ENCODE measurements at regions not wholly inside any gene's neighbourhood (a gene's known extent, or its start where the extent isn't known, plus 50 kb on each side); places are given as distances from the start of the nearest gene placed in this dataset.
A peak's percentile ranks its signal among the peaks of the same experiment; 100 is the strongest.

DNA sequence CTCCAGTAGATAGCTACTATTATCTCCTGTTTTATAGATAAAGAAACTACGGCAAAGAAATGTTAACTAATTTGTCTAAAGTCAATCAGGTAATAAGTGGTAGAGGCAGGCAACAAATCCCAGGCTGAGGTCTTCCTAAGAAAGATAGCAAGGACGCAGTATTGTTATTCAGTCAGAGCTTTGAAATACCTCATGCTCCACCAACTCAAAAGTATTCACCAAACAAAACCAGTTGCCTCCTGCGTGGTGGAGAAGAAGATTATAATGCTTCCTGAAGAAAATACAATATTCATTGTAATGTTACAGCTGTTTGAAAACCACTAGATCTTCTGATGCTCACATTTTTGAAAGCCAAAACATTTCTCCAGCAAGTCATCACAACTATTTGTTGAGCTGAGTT is 138.2 kb upstream of the CNTN4 start:
- Histone ChIP-seq H3K27ac (ENCODE audit: low read depth in 1 of 2, low read length in 2 of 2) (no peak overlapping the region), H3K36me3 (replicated peaks in 1 of 2; ENCODE audit: control insufficient read depth in 1 of 2, insufficient read depth in 2 of 2, low read length in 2 of 2) (no peaks in the 10 kb centered on the region), H3K4me2 (replicated peaks; ENCODE audit: extremely low read depth, low read length, poor library complexity, severe bottlenecking) (no peak overlapping the region), H3K4me1 (ENCODE audit: control insufficient read depth in 1 of 2, insufficient read depth in 2 of 2, low read length in 2 of 2) (no peaks in the 10 kb centered on the region), H3K79me2 (ENCODE audit: insufficient read depth, low read length) (no peaks in the 10 kb centered on the region), H3K27me3 (ENCODE audit: control insufficient read depth in 2 of 2, insufficient read depth in 2 of 2, low read length in 2 of 2) (no peaks in the 10 kb centered on the region), H3K4me3 (replicated peaks in 1 of 3; ENCODE audit: low read depth in 2 of 3, low read length in 3 of 3) (no peak overlapping the region), H3K9ac (ENCODE audit: insufficient read depth, low read length, poor library complexity, severe bottlenecking) (no peak overlapping the region), H3K9me3 (replicated peaks in 1 of 2; ENCODE audit: control insufficient read depth in 1 of 2, insufficient read depth in 1 of 2, low read length in 2 of 2) (peaks cover 4 to 8% of the 10 kb centered on the region in 2 donors), H2AFZ (ENCODE audit: insufficient read depth, low read depth, low read length, poor library complexity, severe bottlenecking) (no peak overlapping the region), H4K20me1 (ENCODE audit: insufficient read depth, low read length) (no peaks in the 10 kb centered on the region)
- Mint-ChIP-seq H3K27ac (no peak overlapping the region), H3K4me3 (no peak overlapping the region), H3K27me3 (ENCODE audit: low read depth in 3 of 3) (no peaks in the 10 kb centered on the region), H3K9me3 (peaks cover 2 to 9% (median 6%) of the 10 kb centered on the region in 7 donors), H3K36me3 (no peaks in the 10 kb centered on the region), H3K4me1 (no peaks in the 10 kb centered on the region)
- WGBS (ENCODE audit: insufficient coverage): no CpG with 5 or more reads among the region's 3 CpGs
- TF ChIP-seq, protein P1, sequence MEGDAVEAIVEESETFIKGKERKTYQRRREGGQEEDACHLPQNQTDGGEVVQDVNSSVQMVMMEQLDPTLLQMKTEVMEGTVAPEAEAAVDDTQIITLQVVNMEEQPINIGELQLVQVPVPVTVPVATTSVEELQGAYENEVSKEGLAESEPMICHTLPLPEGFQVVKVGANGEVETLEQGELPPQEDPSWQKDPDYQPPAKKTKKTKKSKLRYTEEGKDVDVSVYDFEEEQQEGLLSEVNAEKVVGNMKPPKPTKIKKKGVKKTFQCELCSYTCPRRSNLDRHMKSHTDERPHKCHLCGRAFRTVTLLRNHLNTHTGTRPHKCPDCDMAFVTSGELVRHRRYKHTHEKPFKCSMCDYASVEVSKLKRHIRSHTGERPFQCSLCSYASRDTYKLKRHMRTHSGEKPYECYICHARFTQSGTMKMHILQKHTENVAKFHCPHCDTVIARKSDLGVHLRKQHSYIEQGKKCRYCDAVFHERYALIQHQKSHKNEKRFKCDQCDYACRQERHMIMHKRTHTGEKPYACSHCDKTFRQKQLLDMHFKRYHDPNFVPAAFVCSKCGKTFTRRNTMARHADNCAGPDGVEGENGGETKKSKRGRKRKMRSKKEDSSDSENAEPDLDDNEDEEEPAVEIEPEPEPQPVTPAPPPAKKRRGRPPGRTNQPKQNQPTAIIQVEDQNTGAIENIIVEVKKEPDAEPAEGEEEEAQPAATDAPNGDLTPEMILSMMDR (IDR thresholded peaks at IDR 0.05): no peak
- no peak for DNase-seq
- intact Hi-C loops (cut with micrococcal nuclease): no loop called here

DNA sequence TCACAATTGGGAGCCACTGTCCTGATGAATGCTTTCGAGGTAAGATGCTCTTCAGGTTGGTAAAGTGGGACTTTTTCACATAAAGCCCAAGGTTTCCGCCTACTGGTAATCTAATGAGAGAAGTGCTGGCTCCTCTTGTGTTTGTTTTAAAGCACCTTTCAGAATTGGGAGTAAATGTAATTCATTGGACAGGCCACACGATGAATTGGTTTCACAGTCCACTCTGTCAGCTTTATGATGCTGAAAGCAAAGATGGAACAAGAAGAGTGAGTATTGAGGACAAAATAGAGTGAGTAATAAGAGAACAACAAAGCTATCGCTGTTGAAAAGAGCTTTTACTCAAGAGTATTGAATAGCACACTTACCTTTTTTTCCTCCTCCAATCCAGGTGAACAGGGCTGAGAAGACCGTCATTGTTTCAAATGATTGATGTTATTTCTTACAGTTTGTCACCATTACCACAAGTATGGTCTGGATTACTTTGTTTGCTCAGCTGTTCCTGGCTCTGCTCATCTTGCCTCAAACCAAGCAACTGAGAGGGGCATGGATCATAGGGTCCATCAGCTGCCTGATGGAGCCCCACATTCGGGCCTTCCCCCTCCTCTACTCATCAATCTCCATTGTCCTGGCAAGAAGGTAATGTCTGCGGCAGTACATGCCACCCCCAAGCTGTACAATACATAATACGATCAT is 136.1 kb upstream of the CNTN4 start:
- DNase-seq: no peak
- Histone ChIP-seq H3K4me2 (replicated peaks; ENCODE audit: extremely low read depth, low read length, poor library complexity, severe bottlenecking) (no peak overlapping the region), H3K4me3 (replicated peaks in 1 of 3; ENCODE audit: low read depth in 2 of 3, low read length in 3 of 3) (no peak overlapping the region), H2AFZ (ENCODE audit: insufficient read depth, low read depth, low read length, poor library complexity, severe bottlenecking) (no peak overlapping the region), H3K79me2 (ENCODE audit: insufficient read depth, low read length) (no peaks in the 10 kb centered on the region), H4K20me1 (ENCODE audit: insufficient read depth, low read length) (no peaks in the 10 kb centered on the region), H3K9ac (ENCODE audit: insufficient read depth, low read length, poor library complexity, severe bottlenecking) (no peak overlapping the region), H3K36me3 (replicated peaks in 1 of 2; ENCODE audit: control insufficient read depth in 1 of 2, insufficient read depth in 2 of 2, low read length in 2 of 2) (no peaks in the 10 kb centered on the region), H3K27me3 (ENCODE audit: control insufficient read depth in 2 of 2, insufficient read depth in 2 of 2, low read length in 2 of 2) (no peaks in the 10 kb centered on the region), H3K27ac (ENCODE audit: low read depth in 1 of 2, low read length in 2 of 2) (no peak overlapping the region), H3K4me1 (ENCODE audit: control insufficient read depth in 1 of 2, insufficient read depth in 2 of 2, low read length in 2 of 2) (no peaks in the 10 kb centered on the region), H3K9me3 (replicated peaks in 1 of 2; ENCODE audit: control insufficient read depth in 1 of 2, insufficient read depth in 1 of 2, low read length in 2 of 2) (peaks cover 0 to 8% of the 10 kb centered on the region in 2 donors)
- TF ChIP-seq, protein P1 (IDR thresholded peaks at IDR 0.05): no peak
- 97% methylated on average over 5 of the region's 8 CpGs for WGBS (ENCODE audit: insufficient coverage)
- no peaks in the 10 kb centered on the region for H3K36me3 Mint-ChIP-seq
- intact Hi-C loops (cut with micrococcal nuclease): no loop called here
- H3K9me3 Mint-ChIP-seq: peaks cover 0 to 8% (median 4%) of the 10 kb centered on the region in 7 donors
- H3K4me1 Mint-ChIP-seq: no peaks in the 10 kb centered on the region
- no peaks in the 10 kb centered on the region for H3K27me3 Mint-ChIP-seq (ENCODE audit: low read depth in 3 of 3)
- H3K4me3 Mint-ChIP-seq: no peak overlapping the region
- peak overlapping the region in 1 of 7 donors; percentile 21 for H3K27ac Mint-ChIP-seq
